T-cell (primary cell): ENCODE measurements at regions not wholly inside any gene's neighbourhood (a gene's known extent, or its start where the extent isn't known, plus 50 kb on each side); places are given as distances from the start of the nearest gene placed in this dataset.

Source experiments
- ATAC-seq, 4 experiments: fragments of 200-7000 bp in 3 of 4; fragments of 150-1000 bp in 1 of 4; cut with Tn5 transposase; replicated peaks in 1 of 4; 1 replicate in 3 of 4; 2 replicates in 1 of 4; pipeline ENCODE4 v1.10.0; 2021; ENCODE audit warnings: moderate library complexity in 3 of 4, mild to moderate bottlenecking in 2 of 4, moderate number of reproducible peaks in 1 of 4
- CTCF ChIA-PET, 2 donors: fragments of 300-600 bp; sonication (Branson Sonifier 250); formaldehyde crosslinking; loops; one replicate each; lab custom pipeline; 2022; ENCODE audit warnings: antibody characterized with exemption in 2 of 2; lab: Charles Lee
- POLR2A ChIA-PET, 2 donors: fragments of 300-600 bp; sonication (Branson Sonifier 250); formaldehyde crosslinking; loops; one replicate each; lab custom pipeline; 2022; ENCODE audit warnings: antibody characterized with exemption in 2 of 2; lab: Charles Lee
- DNase-seq, 35 experiments: peaks; one replicate each; pipeline versions ENCODE4 v3.0.0 to v3.0.0-alpha.2; 2013 to 2023
- H3K27ac ChIP-seq: one replicate; pipeline ENCODE4 v1.5.1; 2013; ENCODE audit warnings: low read length
- H3K27me3 ChIP-seq, 2 experiments: replicated peaks in 1 of 2; 1 replicate in 1 of 2; 2 replicates in 1 of 2; pipeline versions ENCODE4 v1.6.1 to v1.7.0; 2013; ENCODE audit warnings: low read length in 1 of 2, mixed read lengths in 1 of 2; ENCODE audit not compliant: control insufficient read depth in 2 of 2, insufficient read depth in 2 of 2; ENCODE audit errors: extremely low read depth in 1 of 2
- H3K36me3 ChIP-seq, 2 donors: 1 replicate in 1 of 2; 2 replicates in 1 of 2; pipeline versions ENCODE4 v1.6.1 to v1.7.0; 2013; ENCODE audit warnings: low read length in 1 of 2; ENCODE audit not compliant: control insufficient read depth in 2 of 2, insufficient read depth in 1 of 2; ENCODE audit errors: extremely low read depth in 1 of 2
- H3K4me1 ChIP-seq, 2 experiments: 1 replicate in 1 of 2; 2 replicates in 1 of 2; pipeline versions ENCODE4 v1.6.1 to v1.7.0; 2013; ENCODE audit warnings: low read length in 2 of 2, mixed read lengths in 1 of 2; ENCODE audit not compliant: insufficient read depth in 2 of 2, control insufficient read depth in 1 of 2; ENCODE audit errors: extremely low read depth in 1 of 2
- H3K4me3 ChIP-seq, 2 donors: 1 replicate in 1 of 2; 2 replicates in 1 of 2; pipeline versions ENCODE4 v1.5.1 to v1.7.0; 2013; ENCODE audit warnings: mild to moderate bottlenecking in 2 of 2, low read length in 1 of 2, moderate library complexity in 1 of 2; ENCODE audit not compliant: control insufficient read depth in 1 of 2; ENCODE audit errors: extremely low read depth in 1 of 2
- H3K9me3 ChIP-seq: 2 replicates; pipeline ENCODE4 v1.7.0; 2013
- H3K27ac Mint-ChIP-seq, 2 donors: one replicate each; pipeline ENCODE4 v1.8.0; 2020 to 2021; ENCODE audit warnings: mild to moderate bottlenecking in 2 of 2, mixed read lengths in 2 of 2
- H3K27me3 Mint-ChIP-seq, 2 donors: one replicate each; pipeline ENCODE4 v1.8.0; 2021 to 2022; ENCODE audit warnings: mixed read lengths in 2 of 2
- H3K36me3 Mint-ChIP-seq: one replicate; pipeline ENCODE4 v1.8.0; 2021; ENCODE audit warnings: mixed read lengths
- H3K4me1 Mint-ChIP-seq, 3 donors: one replicate each; pipeline ENCODE4 v1.8.0; 2020 to 2022; ENCODE audit warnings: mixed read lengths in 3 of 3, mild to moderate bottlenecking in 1 of 3
- H3K4me3 Mint-ChIP-seq, 3 donors: one replicate each; pipeline ENCODE4 v1.8.0; 2020 to 2022; ENCODE audit warnings: mild to moderate bottlenecking in 3 of 3, mixed read lengths in 3 of 3, moderate library complexity in 3 of 3
- H3K9me3 Mint-ChIP-seq, 3 donors: one replicate each; pipeline ENCODE4 v1.8.0; 2020 to 2022; ENCODE audit warnings: mixed read lengths in 3 of 3
- WGBS: methylation state at CpG from one replicate; pipeline ENCODE4 v1.1.5; 2013; ENCODE audit warnings: missing lambda C conversion rate; ENCODE audit not compliant: insufficient coverage; 5-methylcytosine and 5-hydroxymethylcytosine counted together

GRCh38 chr2:236866542-236867340, 218.9 kb upstream of the COPS8 start:
- ATAC-seq (no peak), DNase-seq (no peak)
- Histone ChIP-seq H3K27me3 (peaks cover 0 to 5% of the 10 kb centered on the region in 2 experiments), H3K27ac (no peak overlapping the region), H3K9me3 (no peaks in the 10 kb centered on the region), H3K4me3 (no peak overlapping the region), H3K4me1 (no peaks in the 10 kb centered on the region), H3K36me3 (no peaks in the 10 kb centered on the region)
- Mint-ChIP-seq H3K4me3 (no peak overlapping the region), H3K9me3 (peaks cover 3 to 11% (median 6%) of the 10 kb centered on the region in 3 donors), H3K4me1 (peaks cover 5 to 11% (median 6%) of the 10 kb centered on the region in 3 donors), H3K36me3 (no peaks in the 10 kb centered on the region), H3K27ac (no peak overlapping the region), H3K27me3 (peaks cover 0 to 20% of the 10 kb centered on the region in 2 donors)
- ChIA-PET POLR2A (no interaction called here), CTCF (no interaction called here)
- WGBS: 100% methylated on average over 2 of the region's 10 CpGs

GRCh38 chr2:236867441-236868260, 218.0 kb upstream of the COPS8 start:
- peaks cover 0 to 20% of the 10 kb centered on the region in 2 donors for H3K27me3 Mint-ChIP-seq
- no peaks in the 10 kb centered on the region for H3K36me3 ChIP-seq
- peaks cover 6 to 14% (median 7%) of the 10 kb centered on the region in 3 donors for H3K4me1 Mint-ChIP-seq

DNA sequence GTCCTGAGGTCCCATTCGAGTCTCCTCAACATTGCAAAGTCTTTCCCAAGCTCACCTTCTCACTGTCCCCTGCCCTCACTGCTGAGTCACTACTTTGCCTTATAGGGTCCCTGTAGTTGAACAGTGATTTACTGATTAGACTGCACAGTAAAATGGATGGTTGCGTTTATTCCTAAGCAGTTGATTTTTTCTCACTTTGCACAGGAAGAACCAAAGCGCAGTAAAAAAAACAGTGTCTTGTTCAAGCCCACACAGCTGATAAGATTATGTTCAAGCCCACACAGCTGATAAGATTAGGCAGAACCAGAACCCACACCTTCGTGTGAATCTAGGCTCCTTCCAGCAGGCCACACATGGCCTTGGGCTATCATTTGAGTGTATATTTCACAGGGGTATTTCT, 215.3 kb upstream of the COPS8 start:
- ChIA-PET POLR2A (interaction anchor here in 1 of 2 donors (0.5 kb wide), 1 partner anchor 10 kb away, joined by 5 read pairs; no protein-coding TSS in a partner anchor), CTCF (interaction anchor here in 1 of 2 donors (0.5 kb wide), 1 partner anchor 195 kb away, joined by 3 read pairs; no protein-coding TSS in a partner anchor)
- no peak overlapping the region for H3K27ac ChIP-seq
- ATAC-seq (no peak), DNase-seq (no peak)
- Mint-ChIP-seq H3K27me3 (peaks cover 0 to 20% of the 10 kb centered on the region in 2 donors), H3K4me3 (no peak overlapping the region), H3K36me3 (no peaks in the 10 kb centered on the region), H3K9me3 (peaks cover 0 to 6% (median 0%) of the 10 kb centered on the region in 3 donors), H3K27ac (no peak overlapping the region), H3K4me1 (peaks cover 6 to 14% (median 7%) of the 10 kb centered on the region in 3 donors)
- 38% methylated on average over 4 of the region's 4 CpGs for WGBS
- H3K4me1 ChIP-seq: no peaks in the 10 kb centered on the region
- no peaks in the 10 kb centered on the region for H3K36me3 ChIP-seq
- no peak overlapping the region for H3K4me3 ChIP-seq
- no peaks in the 10 kb centered on the region for H3K9me3 ChIP-seq
- H3K27me3 ChIP-seq: peaks cover 3 to 5% of the 10 kb centered on the region in 2 experiments

More at GRCh38 chr2:236867441-236868260, 218.0 kb upstream of the COPS8 start:
- ChIA-PET POLR2A (no interaction called here), CTCF (no interaction called here)
- ATAC-seq (no peak), DNase-seq (no peak)
- Histone ChIP-seq H3K4me3 (no peak overlapping the region), H3K4me1 (no peaks in the 10 kb centered on the region), H3K9me3 (no peaks in the 10 kb centered on the region), H3K27me3 (peaks cover 3 to 5% of the 10 kb centered on the region in 2 experiments), H3K27ac (no peak overlapping the region)
- Mint-ChIP-seq H3K9me3 (peaks cover 3 to 11% (median 6%) of the 10 kb centered on the region in 3 donors), H3K36me3 (no peaks in the 10 kb centered on the region), H3K4me3 (no peak overlapping the region), H3K27ac (no peak overlapping the region)
- 72% methylated on average over 2 of the region's 12 CpGs for whole genome bisulfite sequencing

GRCh38 chr2:236871500-236872001, 214.1 kb upstream of the COPS8 start:
- Mint-ChIP-seq H3K36me3 (no peaks in the 10 kb centered on the region), H3K4me1 (peaks cover 6 to 14% (median 7%) of the 10 kb centered on the region in 3 donors), H3K4me3 (no peak overlapping the region), H3K27me3 (peaks cover 0 to 22% of the 10 kb centered on the region in 2 donors), H3K27ac (peak overlapping the region in 1 of 2 donors; percentile 37), H3K9me3 (no peaks in the 10 kb centered on the region)
- no peaks in the 10 kb centered on the region for H3K4me1 ChIP-seq
- ChIA-PET CTCF (interaction anchor here in 1 of 2 donors (0.6 kb wide), 1 partner anchor 19 kb away, joined by 3 read pairs; no protein-coding TSS in a partner anchor), POLR2A (no interaction called here)
- no peak overlapping the region for H3K4me3 ChIP-seq
- no CpG with 5 or more reads among the region's 6 CpGs for WGBS
- no peaks in the 10 kb centered on the region for H3K9me3 ChIP-seq
- ATAC-seq (peak in 1 of 4 experiments; percentile 29), DNase-seq (peak in 1 of 35 experiments; percentile 21)
- H3K27ac ChIP-seq: no peak overlapping the region
- peaks cover 3 to 11% of the 10 kb centered on the region in 2 experiments for H3K27me3 ChIP-seq
- no peaks in the 10 kb centered on the region for H3K36me3 ChIP-seq

GRCh38 chr2:236872015-236872414, 213.7 kb upstream of the COPS8 start:
- H3K27me3 Mint-ChIP-seq: peaks cover 0 to 21% of the 10 kb centered on the region in 2 donors
- H3K27ac ChIP-seq: no peak overlapping the region
- H3K9me3 ChIP-seq: no peaks in the 10 kb centered on the region
- no peak overlapping the region for H3K4me3 Mint-ChIP-seq
- ATAC-seq (no peak), DNase-seq (no peak)
- no peaks in the 10 kb centered on the region for H3K9me3 Mint-ChIP-seq
- H3K4me1 Mint-ChIP-seq: peaks cover 6 to 14% (median 7%) of the 10 kb centered on the region in 3 donors
- 89% methylated on average over 4 of the region's 4 CpGs for WGBS
- H3K27me3 ChIP-seq: peaks cover 3 to 11% of the 10 kb centered on the region in 2 experiments
- POLR2A ChIA-PET: no interaction called here
- H3K27ac Mint-ChIP-seq: no peak overlapping the region
- no peaks in the 10 kb centered on the region for H3K36me3 Mint-ChIP-seq
- CTCF ChIA-PET: interaction anchor here in 1 of 2 donors (0.6 kb wide), 1 partner anchor 19 kb away, joined by 3 read pairs; no protein-coding TSS in a partner anchor
- H3K4me1 ChIP-seq: no peaks in the 10 kb centered on the region
- H3K4me3 ChIP-seq: no peak overlapping the region
- no peaks in the 10 kb centered on the region for H3K36me3 ChIP-seq

DNA sequence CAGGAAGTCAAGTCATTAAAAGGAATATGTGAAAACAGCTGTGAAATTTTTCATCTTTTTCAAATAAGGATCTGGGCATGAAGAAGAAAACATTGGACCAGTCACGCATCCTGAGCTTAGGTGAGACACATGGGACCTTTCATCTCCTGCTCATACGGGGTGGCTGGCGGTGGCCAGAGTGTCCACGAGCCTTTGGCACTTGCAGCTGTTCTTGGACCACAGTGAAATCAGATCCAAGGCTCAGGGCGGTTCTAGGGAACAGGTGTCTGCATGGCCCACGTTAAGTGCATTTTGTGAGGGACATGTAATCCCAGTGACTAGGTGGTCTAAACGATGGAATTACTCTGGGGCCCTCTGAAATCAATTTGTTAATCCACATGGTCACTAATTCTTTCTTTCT, 212.7 kb upstream of the COPS8 start:
- H3K27me3 Mint-ChIP-seq: peaks cover 0 to 16% of the 10 kb centered on the region in 2 donors
- H3K27ac ChIP-seq: no peak overlapping the region

More for the DNA sequence above, 212.7 kb upstream of the COPS8 start:
- H3K36me3 ChIP-seq: no peaks in the 10 kb centered on the region
- H3K9me3 Mint-ChIP-seq: no peaks in the 10 kb centered on the region
- peaks cover 6 to 14% (median 7%) of the 10 kb centered on the region in 3 donors for H3K4me1 Mint-ChIP-seq
- peaks cover 3 to 6% of the 10 kb centered on the region in 2 experiments for H3K27me3 ChIP-seq
- ChIA-PET POLR2A (no interaction called here), CTCF (no interaction called here)
- ATAC-seq: no peak
- no peaks in the 10 kb centered on the region for H3K36me3 Mint-ChIP-seq
- no peak overlapping the region for H3K27ac Mint-ChIP-seq
- 86% methylated on average over 7 of the region's 7 CpGs for WGBS
- H3K9me3 ChIP-seq: no peaks in the 10 kb centered on the region
- no peak overlapping the region for H3K4me3 Mint-ChIP-seq
- H3K4me1 ChIP-seq: no peaks in the 10 kb centered on the region
- no peak for DNase-seq
- H3K4me3 ChIP-seq: no peak overlapping the region
